Activated CD8-positive, alpha-beta memory T cell treated with anti-CD3 and anti-CD28 coated beads for 36 hours (primary cell): ENCODE measurements at regions not wholly inside any gene's neighbourhood (a gene's known extent, or its start where the extent isn't known, plus 50 kb on each side); places are given as distances from the start of the nearest gene placed in this dataset.

Experiments
- CTCF ChIA-PET: fragments of 350-600 bp; sonication (Branson Sonifier 250); formaldehyde crosslinking; loops from one replicate; lab custom pipeline; 2021; ENCODE audit warnings: antibody characterized with exemption; lab: Charles Lee
- POLR2A ChIA-PET: fragments of 350-600 bp; sonication (Branson Sonifier 250); formaldehyde crosslinking; loops from one replicate; lab custom pipeline; 2021; ENCODE audit warnings: antibody characterized with exemption; lab: Charles Lee

- ChIA-PET CTCF (no interaction called here), POLR2A (no interaction called here)
These were observed 181.2 kb downstream of the WNT5A start for GRCh38 chr3:55305696-55306485.

GRCh38 chr3:55300701-55301100, 186.4 kb downstream of the WNT5A start:
- POLR2A ChIA-PET: no interaction called here
- CTCF ChIA-PET: no interaction called here

- ChIA-PET CTCF (no interaction called here), POLR2A (no interaction called here)
These were observed 189.4 kb downstream of the WNT5A start for GRCh38 chr3:55297706-55298105.

- CTCF ChIA-PET: no interaction called here
- POLR2A ChIA-PET: no interaction called here
These were observed 189.9 kb downstream of the WNT5A start for GRCh38 chr3:55297245-55297644.

- CTCF ChIA-PET: no interaction called here
- POLR2A ChIA-PET: no interaction called here
These were observed 190.3 kb downstream of the WNT5A start for GRCh38 chr3:55296791-55297190.

GRCh38 chr3:55296030-55296429, 191.1 kb downstream of the WNT5A start:
- CTCF ChIA-PET: no interaction called here
- POLR2A ChIA-PET: no interaction called here

- POLR2A ChIA-PET: no interaction called here
- CTCF ChIA-PET: no interaction called here
These were observed 192.5 kb downstream of the WNT5A start for GRCh38 chr3:55294557-55294956.

- ChIA-PET CTCF (no interaction called here), POLR2A (no interaction called here)
These were observed 194.7 kb downstream of the WNT5A start for GRCh38 chr3:55292360-55292759.

- CTCF ChIA-PET: no interaction called here
- POLR2A ChIA-PET: no interaction called here
These were observed 198.4 kb downstream of the WNT5A start for GRCh38 chr3:55288657-55289056.

- CTCF ChIA-PET: no interaction called here
- POLR2A ChIA-PET: no interaction called here
These were observed 200.4 kb downstream of the WNT5A start for GRCh38 chr3:55286693-55287092.

GRCh38 chr3:55285156-55285555, 201.9 kb downstream of the WNT5A start:
- CTCF ChIA-PET: no interaction called here
- POLR2A ChIA-PET: no interaction called here

- ChIA-PET CTCF (no interaction called here), POLR2A (no interaction called here)
These were observed 203.6 kb downstream of the WNT5A start for GRCh38 chr3:55283441-55283925.

GRCh38 chr3:55282994-55283393, 204.1 kb downstream of the WNT5A start:
- ChIA-PET POLR2A (no interaction called here), CTCF (no interaction called here)

- ChIA-PET POLR2A (no interaction called here), CTCF (no interaction called here)
These were observed 215.0 kb downstream of the WNT5A start for GRCh38 chr3:55272031-55272645.

GRCh38 chr3:55271549-55271948, 215.6 kb downstream of the WNT5A start:
- CTCF ChIA-PET: no interaction called here

GRCh38 chr3:55270976-55271375, 216.1 kb downstream of the WNT5A start:
- POLR2A ChIA-PET: no interaction called here

More at GRCh38 chr3:55271549-55271948, 215.6 kb downstream of the WNT5A start:
- POLR2A ChIA-PET: no interaction called here

GRCh38 chr3:55269636-55270035, 217.5 kb downstream of the WNT5A start:
- ChIA-PET POLR2A (no interaction called here), CTCF (no interaction called here)

More at GRCh38 chr3:55270976-55271375, 216.1 kb downstream of the WNT5A start:
- CTCF ChIA-PET: no interaction called here

- POLR2A ChIA-PET: no interaction called here
- CTCF ChIA-PET: no interaction called here
These were observed 218.0 kb downstream of the WNT5A start for GRCh38 chr3:55269096-55269495.

GRCh38 chr3:55267206-55267930, 219.7 kb downstream of the WNT5A start:
- CTCF ChIA-PET: no interaction called here
- POLR2A ChIA-PET: no interaction called here

- ChIA-PET CTCF (no interaction called here), POLR2A (no interaction called here)
These were observed 222.2 kb downstream of the WNT5A start for GRCh38 chr3:55264919-55265318.
